B cell (primary cell): ENCODE measurements at regions not wholly inside any gene's neighbourhood (a gene's known extent, or its start where the extent isn't known, plus 50 kb on each side); places are given as distances from the start of the nearest gene placed in this dataset.

Experiments used
- ATAC-seq: fragments of 200-7000 bp; cut with Tn5 transposase; one replicate; pipeline ENCODE4 v1.10.0; 2021; ENCODE audit warnings: low read depth, mild to moderate bottlenecking, moderate number of reproducible peaks, moderate library complexity
- CTCF ChIA-PET: fragments of 350-600 bp; sonication (Branson Sonifier 250); formaldehyde crosslinking; loops from one replicate; lab custom pipeline; 2021; ENCODE audit warnings: antibody characterized with exemption, inconsistent platforms; lab: Charles Lee
- POLR2A ChIA-PET: fragments of 350-600 bp; sonication (Branson Sonifier 250); formaldehyde crosslinking; loops from one replicate; lab custom pipeline; 2021; ENCODE audit warnings: antibody characterized with exemption; lab: Charles Lee
- DNase-seq: peaks from one replicate; pipeline ENCODE4 v3.0.0; 2013
- H2AFZ ChIP-seq: 2 replicates; pipeline ENCODE4 v1.6.1; 2012; ENCODE audit warnings: mild to moderate bottlenecking, low read depth, low read length; ENCODE audit not compliant: insufficient read depth, poor library complexity, severe bottlenecking
- H3K27ac ChIP-seq, 2 donors: 1 replicate in 1 of 2; 2 replicates in 1 of 2; pipeline ENCODE4 v1.5.1; 2012 to 2013; ENCODE audit warnings: low read length in 2 of 2, mild to moderate bottlenecking in 2 of 2, moderate library complexity in 1 of 2
- H3K27me3 ChIP-seq, 4 experiments: fragments of 200-600 bp in 1 of 4; sonication (generic) in 1 of 4; replicated peaks in 1 of 4; 1 replicate in 2 of 4; 2 replicates in 2 of 4; pipeline versions ENCODE4 v1.6.1 to v1.7.0; 2013 to 2016; ENCODE audit warnings: low read length in 3 of 4, mild to moderate bottlenecking in 2 of 4, mixed read lengths in 1 of 4, moderate library complexity in 1 of 4; ENCODE audit not compliant: insufficient read depth in 4 of 4, control insufficient read depth in 3 of 4; ENCODE audit errors: control extremely low read depth in 1 of 4
- H3K36me3 ChIP-seq, 2 experiments: replicated peaks in 1 of 2; 1 replicate in 1 of 2; 2 replicates in 1 of 2; pipeline versions ENCODE4 v1.6.1 to v1.7.1; 2013; ENCODE audit warnings: low read length in 1 of 2; ENCODE audit not compliant: insufficient read depth in 2 of 2, control insufficient read depth in 1 of 2; ENCODE audit errors: control extremely low read depth in 1 of 2, extremely low read depth in 1 of 2
- H3K4me1 ChIP-seq, 2 donors: fragments of 200-600 bp in 1 of 2; sonication (generic) in 1 of 2; 1 replicate in 1 of 2; 2 replicates in 1 of 2; pipeline versions ENCODE4 v1.5.1 to v1.6.1; 2013 to 2017; ENCODE audit warnings: low read length in 2 of 2; ENCODE audit not compliant: control insufficient read depth in 2 of 2, insufficient read depth in 2 of 2
- H3K4me2 ChIP-seq: replicated peaks from 2 replicates; pipeline ENCODE3; 2012; ENCODE audit warnings: mild to moderate bottlenecking, low read depth, low read length; ENCODE audit not compliant: poor library complexity, severe bottlenecking
- H3K4me3 ChIP-seq, 5 experiments: fragments of 200-600 bp in 1 of 5; sonication (generic) in 1 of 5; 1 replicate in 3 of 5; 2 replicates in 2 of 5; pipeline versions ENCODE4 v1.5.1 to v1.7.0; 2011 to 2016; ENCODE audit warnings: low read length in 4 of 5, mild to moderate bottlenecking in 4 of 5, low read depth in 2 of 5, control low read depth in 1 of 5, moderate library complexity in 1 of 5; ENCODE audit not compliant: insufficient read depth in 1 of 5; ENCODE audit errors: control extremely low read depth in 1 of 5, extremely low read depth in 1 of 5
- H3K79me2 ChIP-seq: fragments of 200-600 bp; sonication (generic); one replicate; pipeline ENCODE4 v1.6.0; 2016; ENCODE audit warnings: low read length; ENCODE audit not compliant: control insufficient read depth, insufficient read depth
- H3K9ac ChIP-seq: fragments of 200-600 bp; sonication (generic); 2 replicates; pipeline ENCODE4 v1.6.1; 2017; ENCODE audit warnings: mild to moderate bottlenecking, low read length, moderate library complexity
- H3K9me3 ChIP-seq, 3 donors: one replicate each; pipeline versions ENCODE4 v1.6.1 to v1.7.1; 2013; ENCODE audit warnings: low read length in 2 of 3; ENCODE audit not compliant: control insufficient read depth in 2 of 3, insufficient read depth in 1 of 3; ENCODE audit errors: control extremely low read depth in 1 of 3
- H4K20me1 ChIP-seq: 2 replicates; pipeline ENCODE4 v1.6.0; 2012; ENCODE audit warnings: mild to moderate bottlenecking, low read length; ENCODE audit not compliant: insufficient read depth, control insufficient read depth, poor library complexity, severe bottlenecking
- H3K27ac Mint-ChIP-seq: one replicate; pipeline ENCODE4 v1.8.0; 2021; ENCODE audit warnings: mixed read lengths
- H3K27me3 Mint-ChIP-seq: one replicate; pipeline ENCODE4 v1.8.0; 2021; ENCODE audit warnings: mixed read lengths
- H3K4me1 Mint-ChIP-seq: one replicate; pipeline ENCODE4 v1.8.0; 2021; ENCODE audit warnings: mixed read lengths
- H3K4me3 Mint-ChIP-seq: one replicate; pipeline ENCODE4 v1.8.0; 2021; ENCODE audit warnings: mixed read lengths
- H3K9me3 Mint-ChIP-seq: one replicate; pipeline ENCODE4 v1.8.0; 2022; ENCODE audit warnings: mixed read lengths; ENCODE audit not compliant: insufficient read depth
- EZH2 ChIP-seq: IDR thresholded peaks from 2 replicates; pipeline ENCODE4 v1.6.1; 2012; ENCODE audit warnings: borderline replicate concordance, low read depth, mild to moderate bottlenecking, moderate library complexity, low read length; ENCODE audit not compliant: insufficient read depth, poor library complexity, severe bottlenecking
- WGBS: methylation state at CpG from one replicate; pipeline ENCODE4 v1.1.5; 2013; ENCODE audit warnings: missing lambda C conversion rate; ENCODE audit not compliant: insufficient coverage; 5-methylcytosine and 5-hydroxymethylcytosine counted together
- intact Hi-C: fragments of 100-400 bp; cut with micrococcal nuclease; formaldehyde crosslinking; loops from one replicate; pipeline ENCODE4 v1.10.0; 2022
- TF ChIP-seq, protein P1 (sequence below): fragments of 200-600 bp; IDR thresholded peaks from one replicate; pipeline ENCODE4 v1.8.0; 2022; ENCODE audit warnings: antibody characterized with exemption, mild to moderate bottlenecking

DNA sequence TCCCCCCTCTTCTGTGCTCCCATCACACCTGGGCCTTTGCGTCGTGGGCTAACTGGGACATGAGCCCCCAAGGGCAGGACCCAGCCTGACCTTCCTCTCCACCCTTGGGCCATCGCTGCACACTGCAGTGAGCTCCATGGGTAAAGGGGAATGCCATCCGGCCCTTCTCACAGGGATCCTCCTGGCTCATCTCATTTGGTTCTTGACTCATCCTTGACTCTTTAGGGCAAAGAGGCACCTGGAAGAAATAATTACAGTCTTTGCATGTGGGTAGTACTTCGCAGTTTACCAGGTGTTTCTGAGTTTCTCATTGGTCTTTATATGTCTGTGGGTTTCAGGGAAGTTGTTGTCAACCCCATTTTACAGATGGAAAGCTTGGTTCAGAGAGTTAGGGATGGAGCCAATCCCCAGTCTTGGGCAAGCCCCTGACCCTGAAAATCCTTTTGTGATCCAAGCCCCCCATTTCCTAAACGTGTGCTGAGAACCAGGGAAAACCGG, 59.3 kb upstream of the ID3 start:
- Histone ChIP-seq H3K9ac (peak overlapping the region; percentile 62), H3K4me1 (peaks cover 77 to 93% of the 10 kb centered on the region in 2 donors)
- H3K4me1 Mint-ChIP-seq, result peaks cover 88% of the 10 kb centered on the region

DNA sequence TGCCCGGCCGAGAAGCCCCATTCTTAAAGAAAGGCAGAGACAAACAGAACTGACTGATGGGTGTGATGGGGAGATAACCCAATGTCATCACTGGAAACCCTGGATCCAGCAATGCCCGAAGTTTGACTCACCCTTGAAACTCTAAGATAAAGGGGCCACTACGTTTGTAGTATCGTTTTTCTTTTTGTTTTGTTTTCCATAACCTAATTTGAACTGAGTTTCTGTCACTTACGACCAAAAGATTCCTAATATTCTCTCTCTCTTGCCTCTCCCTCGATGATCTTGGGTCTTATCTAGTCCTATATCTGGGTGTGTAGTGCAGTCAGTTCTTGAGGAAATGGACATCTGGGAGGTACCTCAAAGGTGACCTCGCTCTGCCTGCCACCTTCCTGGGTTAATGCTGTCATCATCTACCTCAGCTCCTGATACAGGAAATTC, 57.8 kb upstream of the ID3 start:
- no peaks in the 10 kb centered on the region for H3K27me3 Mint-ChIP-seq
- H2AFZ ChIP-seq, result no peak overlapping the region
- H3K4me3 ChIP-seq, result no peak overlapping the region
- peak overlapping the region; percentile 83 for H3K27ac Mint-ChIP-seq
- H3K36me3 ChIP-seq, result no peaks in the 10 kb centered on the region
- no peak overlapping the region for H3K9ac ChIP-seq
- no peak for ATAC-seq
- H3K4me1 ChIP-seq, result peaks cover 80 to 95% of the 10 kb centered on the region in 2 donors
- no peaks in the 10 kb centered on the region for H3K79me2 ChIP-seq
- WGBS, result 96% methylated on average over 3 of the region's 8 CpGs
- POLR2A ChIA-PET, result interaction anchor here (0.6 to 7.5 kb wide), 6 partner anchors 10 to 67 kb away, joined by 3 to 110 read pairs (median 20); partner anchors contain the start of gene ID3
- intact Hi-C loops, result loop anchor here (10.0 kb wide), 1 partner anchor 108 kb away; no protein-coding TSS in a partner anchor
- CTCF ChIA-PET, result interaction anchor here (0.7 to 7.4 kb wide), 6 partner anchors 17 to 61 kb away, joined by 3 to 160 read pairs (median 6); no protein-coding TSS in a partner anchor
- no peaks in the 10 kb centered on the region for H3K9me3 ChIP-seq
- H3K4me1 Mint-ChIP-seq, result peaks cover 93% of the 10 kb centered on the region
- H3K9me3 Mint-ChIP-seq, result no peaks in the 10 kb centered on the region
- H3K27me3 ChIP-seq, result no peaks in the 10 kb centered on the region
- H3K4me3 Mint-ChIP-seq, result no peak overlapping the region
- TF ChIP-seq, protein P1, sequence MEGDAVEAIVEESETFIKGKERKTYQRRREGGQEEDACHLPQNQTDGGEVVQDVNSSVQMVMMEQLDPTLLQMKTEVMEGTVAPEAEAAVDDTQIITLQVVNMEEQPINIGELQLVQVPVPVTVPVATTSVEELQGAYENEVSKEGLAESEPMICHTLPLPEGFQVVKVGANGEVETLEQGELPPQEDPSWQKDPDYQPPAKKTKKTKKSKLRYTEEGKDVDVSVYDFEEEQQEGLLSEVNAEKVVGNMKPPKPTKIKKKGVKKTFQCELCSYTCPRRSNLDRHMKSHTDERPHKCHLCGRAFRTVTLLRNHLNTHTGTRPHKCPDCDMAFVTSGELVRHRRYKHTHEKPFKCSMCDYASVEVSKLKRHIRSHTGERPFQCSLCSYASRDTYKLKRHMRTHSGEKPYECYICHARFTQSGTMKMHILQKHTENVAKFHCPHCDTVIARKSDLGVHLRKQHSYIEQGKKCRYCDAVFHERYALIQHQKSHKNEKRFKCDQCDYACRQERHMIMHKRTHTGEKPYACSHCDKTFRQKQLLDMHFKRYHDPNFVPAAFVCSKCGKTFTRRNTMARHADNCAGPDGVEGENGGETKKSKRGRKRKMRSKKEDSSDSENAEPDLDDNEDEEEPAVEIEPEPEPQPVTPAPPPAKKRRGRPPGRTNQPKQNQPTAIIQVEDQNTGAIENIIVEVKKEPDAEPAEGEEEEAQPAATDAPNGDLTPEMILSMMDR, result no peak
- no peak for TF ChIP-seq EZH2
- no peak overlapping the region for H3K4me2 ChIP-seq
- H4K20me1 ChIP-seq, result no peaks in the 10 kb centered on the region
- H3K27ac ChIP-seq, result peak overlapping the region in 1 of 2 donors; percentile 88
- no peak for DNase-seq

More for the DNA sequence above, 59.3 kb upstream of the ID3 start:
- Histone ChIP-seq H3K27me3 (no peaks in the 10 kb centered on the region), H3K4me2 (peak overlapping the region; percentile 70), H3K36me3 (no peaks in the 10 kb centered on the region), H2AFZ (peak overlapping the region; percentile 63), H3K9me3 (no peaks in the 10 kb centered on the region), H3K27ac (peak overlapping the region; percentile 67 to 93), H4K20me1 (no peaks in the 10 kb centered on the region), H3K4me3 (peak overlapping the region in 4 of 5 experiments; percentile 24 to 59 (median 46)), H3K79me2 (peaks cover 3% of the 10 kb centered on the region)
- intact Hi-C loops, result loop anchor here (1.0 to 10.0 kb wide), 6 partner anchors 11 to 106 kb away; partner anchors contain the start of gene ID3
- WGBS, result 75% methylated on average over 5 of the region's 7 CpGs
- no peak for DNase-seq
- H3K4me3 Mint-ChIP-seq, result peak overlapping the region; percentile 81
- POLR2A ChIA-PET, result interaction anchor here (0.5 to 7.5 kb wide), 16 partner anchors 11 to 1339 kb away, joined by 3 to 110 read pairs (median 4); partner anchors contain the start of genes ID3 and LYPLA2
- TF ChIP-seq, protein P1, result no peak
- no peak for TF ChIP-seq EZH2
- H3K9me3 Mint-ChIP-seq, result no peaks in the 10 kb centered on the region
- peak overlapping the region; percentile 95 for H3K27ac Mint-ChIP-seq
- H3K27me3 Mint-ChIP-seq, result no peaks in the 10 kb centered on the region
- ATAC-seq, result no peak
- CTCF ChIA-PET, result interaction anchor here (1.0 to 7.4 kb wide), 14 partner anchors 10 to 122 kb away, joined by 3 to 160 read pairs (median 6); partner anchors contain the start of gene ID3
